ENCODE measurements at regions not wholly inside any gene's neighbourhood (a gene's known extent, or its start where the extent isn't known, plus 50 kb on each side); places are given as distances from the start of the nearest gene placed in this dataset.

DNA sequence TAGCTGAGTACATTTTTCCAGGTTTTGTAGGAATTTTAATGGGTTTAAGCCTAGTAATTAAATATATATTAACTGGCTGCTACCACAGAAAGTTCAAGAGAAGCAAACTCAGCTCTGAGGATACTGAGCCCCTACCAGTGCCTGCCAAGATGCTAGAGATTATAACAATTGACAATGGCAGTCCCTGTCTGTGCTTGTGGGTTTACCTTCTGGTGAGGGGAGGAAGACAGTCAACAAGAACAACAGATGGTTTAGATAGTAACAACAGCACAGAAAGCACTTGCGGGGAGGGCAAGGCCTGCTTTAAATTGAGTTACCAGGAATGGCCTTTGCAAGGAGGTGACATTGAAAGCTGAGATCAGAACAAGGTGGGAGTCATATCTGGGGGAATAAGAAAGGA lies 56.6 kb upstream of the ARHGEF3 start:
- H3K36me3 Mint-ChIP-seq = no peaks in the 10 kb centered on the region
- H3K9me3 Mint-ChIP-seq = no peaks in the 10 kb centered on the region
- H3K27ac Mint-ChIP-seq = peak overlapping the region; percentile 45
- no peaks in the 10 kb centered on the region for H3K27me3 Mint-ChIP-seq (ENCODE audit: low read depth)
- H3K4me3 Mint-ChIP-seq = no peak overlapping the region
- H3K4me1 Mint-ChIP-seq = peaks cover 70% of the 10 kb centered on the region
- no peak for DNase-seq (ENCODE audit: low spot score in 2 of 2, unreplicated experiment in 2 of 2)
- TF ChIP-seq, protein P1, sequence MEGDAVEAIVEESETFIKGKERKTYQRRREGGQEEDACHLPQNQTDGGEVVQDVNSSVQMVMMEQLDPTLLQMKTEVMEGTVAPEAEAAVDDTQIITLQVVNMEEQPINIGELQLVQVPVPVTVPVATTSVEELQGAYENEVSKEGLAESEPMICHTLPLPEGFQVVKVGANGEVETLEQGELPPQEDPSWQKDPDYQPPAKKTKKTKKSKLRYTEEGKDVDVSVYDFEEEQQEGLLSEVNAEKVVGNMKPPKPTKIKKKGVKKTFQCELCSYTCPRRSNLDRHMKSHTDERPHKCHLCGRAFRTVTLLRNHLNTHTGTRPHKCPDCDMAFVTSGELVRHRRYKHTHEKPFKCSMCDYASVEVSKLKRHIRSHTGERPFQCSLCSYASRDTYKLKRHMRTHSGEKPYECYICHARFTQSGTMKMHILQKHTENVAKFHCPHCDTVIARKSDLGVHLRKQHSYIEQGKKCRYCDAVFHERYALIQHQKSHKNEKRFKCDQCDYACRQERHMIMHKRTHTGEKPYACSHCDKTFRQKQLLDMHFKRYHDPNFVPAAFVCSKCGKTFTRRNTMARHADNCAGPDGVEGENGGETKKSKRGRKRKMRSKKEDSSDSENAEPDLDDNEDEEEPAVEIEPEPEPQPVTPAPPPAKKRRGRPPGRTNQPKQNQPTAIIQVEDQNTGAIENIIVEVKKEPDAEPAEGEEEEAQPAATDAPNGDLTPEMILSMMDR (IDR thresholded peaks at IDR 0.05; ENCODE audit: unreplicated experiment) = no peak

GRCh38 chr3:56857178-56857577 lies 55.4 kb upstream of the ARHGEF3 start:
- DNase-seq (ENCODE audit: low spot score in 2 of 2, unreplicated experiment in 2 of 2) = no peak
- no peaks in the 10 kb centered on the region for H3K9me3 Mint-ChIP-seq
- peak overlapping the region; percentile 64 for H3K27ac Mint-ChIP-seq
- H3K36me3 Mint-ChIP-seq = no peaks in the 10 kb centered on the region
- TF ChIP-seq, protein P1 (IDR thresholded peaks at IDR 0.05; ENCODE audit: unreplicated experiment) = no peak
- no peak overlapping the region for H3K4me3 Mint-ChIP-seq
- no peaks in the 10 kb centered on the region for H3K27me3 Mint-ChIP-seq (ENCODE audit: low read depth)
- peaks cover 70% of the 10 kb centered on the region for H3K4me1 Mint-ChIP-seq

- peak overlapping the region; percentile 91 for H3K27ac Mint-ChIP-seq
- H3K4me3 Mint-ChIP-seq = no peak overlapping the region
- H3K36me3 Mint-ChIP-seq = no peaks in the 10 kb centered on the region
- no peaks in the 10 kb centered on the region for H3K27me3 Mint-ChIP-seq (ENCODE audit: low read depth)
- TF ChIP-seq, protein P1 (IDR thresholded peaks at IDR 0.05; ENCODE audit: unreplicated experiment) = no peak
- DNase-seq (ENCODE audit: low spot score in 2 of 2, unreplicated experiment in 2 of 2) = no peak
- peaks cover 72% of the 10 kb centered on the region for H3K4me1 Mint-ChIP-seq
- H3K9me3 Mint-ChIP-seq = no peaks in the 10 kb centered on the region
Measured at GRCh38 chr3:56856752-56857151, 55.0 kb upstream of the ARHGEF3 start.

GRCh38 chr3:56855856-56856512 lies 54.2 kb upstream of the ARHGEF3 start:
- no peaks in the 10 kb centered on the region for H3K27me3 Mint-ChIP-seq (ENCODE audit: low read depth)
- H3K36me3 Mint-ChIP-seq = no peaks in the 10 kb centered on the region
- TF ChIP-seq, protein P1 (IDR thresholded peaks at IDR 0.05; ENCODE audit: unreplicated experiment) = peak; percentile 44
- H3K9me3 Mint-ChIP-seq = peaks cover 3% of the 10 kb centered on the region
- peak overlapping the region; percentile 91 for H3K27ac Mint-ChIP-seq
- no peak for DNase-seq (ENCODE audit: low spot score in 2 of 2, unreplicated experiment in 2 of 2)
- H3K4me3 Mint-ChIP-seq = peak overlapping the region; percentile 41
- H3K4me1 Mint-ChIP-seq = peaks cover 67% of the 10 kb centered on the region

DNA sequence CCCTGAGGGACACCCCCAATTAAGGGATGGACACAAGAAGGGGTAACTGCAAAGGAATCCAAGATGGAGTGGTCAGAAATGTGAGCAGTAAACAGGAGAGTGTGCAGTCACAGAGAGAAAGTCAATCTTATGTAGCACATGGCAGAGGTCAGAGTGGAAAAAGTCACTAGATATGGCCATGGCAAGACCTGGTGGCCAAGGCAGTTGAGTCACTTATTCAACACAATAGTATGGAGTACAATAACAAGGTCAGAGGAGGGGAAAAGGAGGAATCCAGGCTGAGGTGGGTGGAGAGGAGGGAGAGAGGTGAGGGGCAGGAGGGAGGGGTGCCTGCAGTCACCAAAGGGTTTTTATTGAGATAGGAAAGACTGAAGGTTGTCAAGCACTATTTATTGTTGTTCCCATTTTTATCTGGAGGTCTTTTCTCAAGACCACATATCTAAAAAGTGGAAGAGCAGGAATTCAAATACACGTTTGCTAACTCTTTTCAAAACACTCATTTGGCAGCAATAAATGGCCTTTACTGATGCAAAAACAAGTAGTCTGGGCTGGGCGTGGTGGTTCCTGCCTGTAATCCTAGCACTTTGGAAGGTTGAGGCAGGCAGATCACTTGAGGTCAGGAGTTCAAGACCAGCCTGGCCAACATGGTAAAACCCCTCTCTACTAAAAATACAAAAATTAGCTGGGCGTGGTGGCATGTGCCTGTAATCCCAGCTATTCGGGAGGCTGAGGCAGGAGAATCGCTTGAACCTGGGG lies 53.3 kb upstream of the ARHGEF3 start:
- H3K36me3 Mint-ChIP-seq = no peaks in the 10 kb centered on the region
- TF ChIP-seq, protein P1 (IDR thresholded peaks at IDR 0.05; ENCODE audit: unreplicated experiment) = no peak
- no peak for DNase-seq (ENCODE audit: low spot score in 2 of 2, unreplicated experiment in 2 of 2)
- H3K9me3 Mint-ChIP-seq = peaks cover 3% of the 10 kb centered on the region
- H3K27ac Mint-ChIP-seq = peak overlapping the region; percentile 80
- no peak overlapping the region for H3K4me3 Mint-ChIP-seq
- H3K27me3 Mint-ChIP-seq (ENCODE audit: low read depth) = no peaks in the 10 kb centered on the region
- H3K4me1 Mint-ChIP-seq = peaks cover 62% of the 10 kb centered on the region
